ENCODE measurements at regions not wholly inside any gene's neighbourhood (a gene's known extent, or its start where the extent isn't known, plus 50 kb on each side); places are given as distances from the start of the nearest gene placed in this dataset.

- TF ChIP-seq CTCF (IDR thresholded peaks at IDR 0.05; ENCODE audit: control extremely low read depth in 1 of 3, insufficient read depth in 1 of 3, low read depth in 1 of 3, low read length in 3 of 3) (no peak), ATF2 (IDR thresholded peaks at IDR 0.05; ENCODE audit: low read length) (no peak), CHD2 (IDR thresholded peaks at IDR 0.05; ENCODE audit: low read length) (no peak), POLR2A (IDR thresholded peaks at IDR 0.05; ENCODE audit: control extremely low read depth in 1 of 2, low read depth in 2 of 2, low read length in 2 of 2) (no peak), SIX5 (IDR thresholded peaks at IDR 0.05; ENCODE audit: low read depth, low read length) (no peak), EZH2 (IDR thresholded peaks at IDR 0.05; ENCODE audit: low read depth, low read length, severe bottlenecking) (no peak)
These were observed 127.8 kb upstream of the FAT1 start for GRCh38 chr4:186851291-186852072.

Measured in H1 (cell line).